Spinal cord (tissue), 9 donors: ENCODE measurements at regions not wholly inside any gene's neighbourhood (a gene's known extent, or its start where the extent isn't known, plus 50 kb on each side); places are given as distances from the start of the nearest gene placed in this dataset.

Experiments used
- DNase-seq, 6 donors: peaks; one replicate each; pipeline versions ENCODE4 v3.0.0 to v3.0.0-alpha.2; 2013 to 2015; ENCODE audit warnings: low spot score in 6 of 6, low read depth in 4 of 6
- H3K27ac ChIP-seq: one replicate; pipeline ENCODE4 v1.5.1; 2013; ENCODE audit warnings: low read depth, low read length, control low read depth
- H3K27me3 ChIP-seq: one replicate; pipeline ENCODE4 v1.6.1; 2013; ENCODE audit warnings: low read length; ENCODE audit not compliant: control insufficient read depth, insufficient read depth
- H3K36me3 ChIP-seq: one replicate; pipeline ENCODE4 v1.6.1; 2013; ENCODE audit warnings: low read length; ENCODE audit not compliant: control insufficient read depth, insufficient read depth
- H3K4me1 ChIP-seq: one replicate; pipeline ENCODE4 v1.6.1; 2013; ENCODE audit warnings: low read length; ENCODE audit not compliant: control insufficient read depth, insufficient read depth
- H3K4me3 ChIP-seq: one replicate; pipeline ENCODE4 v1.5.1; 2013; ENCODE audit warnings: low read depth, low read length, control low read depth
- H3K9me3 ChIP-seq: one replicate; pipeline ENCODE4 v1.6.1; 2013; ENCODE audit warnings: low read length; ENCODE audit not compliant: control insufficient read depth, insufficient read depth
- WGBS: methylation state at CpG from one replicate; pipeline ENCODE4 v1.1.5; 2013; ENCODE audit warnings: missing lambda C conversion rate; ENCODE audit not compliant: insufficient coverage; 5-methylcytosine and 5-hydroxymethylcytosine counted together
- donor health status: healthy.

- Histone ChIP-seq H3K4me1 (no peaks in the 10 kb centered on the region), H3K4me3 (no peak overlapping the region), H3K9me3 (peaks cover 2% of the 10 kb centered on the region), H3K36me3 (no peaks in the 10 kb centered on the region), H3K27me3 (no peaks in the 10 kb centered on the region), H3K27ac (peak overlapping the region; percentile 62)
- 0% methylated on average over 2 of the region's 6 CpGs for WGBS
- peak in 2 of 6 donors; percentile 43 to 64 for DNase-seq
Observed at GRCh38 chr14:31990926-31991572, 86.1 kb upstream of the ARHGAP5 start.

- Histone ChIP-seq H3K36me3 (no peaks in the 10 kb centered on the region), H3K27ac (peak overlapping the region; percentile 62), H3K9me3 (no peaks in the 10 kb centered on the region), H3K27me3 (no peaks in the 10 kb centered on the region), H3K4me1 (no peaks in the 10 kb centered on the region), H3K4me3 (no peak overlapping the region)
- WGBS = no CpG with 5 or more reads among the region's 1 CpG
- no peak for DNase-seq
Observed at GRCh38 chr14:31992011-31992447, 85.1 kb upstream of the ARHGAP5 start.

GRCh38 chr14:31993521-31993951 lies 83.6 kb upstream of the ARHGAP5 start:
- Histone ChIP-seq H3K27me3 (no peaks in the 10 kb centered on the region), H3K4me3 (no peak overlapping the region), H3K27ac (no peak overlapping the region), H3K36me3 (no peaks in the 10 kb centered on the region), H3K4me1 (no peaks in the 10 kb centered on the region), H3K9me3 (no peaks in the 10 kb centered on the region)
- DNase-seq = no peak
- 89% methylated on average over 2 of the region's 3 CpGs for WGBS

- no peaks in the 10 kb centered on the region for H3K36me3 ChIP-seq
- DNase-seq = peak in 1 of 6 donors; percentile 48
- no peak overlapping the region for H3K27ac ChIP-seq
Observed at GRCh38 chr14:31994391-31995033, 82.6 kb upstream of the ARHGAP5 start.

GRCh38 chr14:32003585-32003984 lies 73.5 kb upstream of the ARHGAP5 start:
- H3K4me1 ChIP-seq = no peaks in the 10 kb centered on the region
- no peaks in the 10 kb centered on the region for H3K9me3 ChIP-seq
- DNase-seq = no peak
- H3K27me3 ChIP-seq = no peaks in the 10 kb centered on the region
- 77% methylated on average over 5 of the region's 5 CpGs for WGBS
- H3K4me3 ChIP-seq = no peak overlapping the region
- H3K27ac ChIP-seq = no peak overlapping the region
- no peaks in the 10 kb centered on the region for H3K36me3 ChIP-seq

More at GRCh38 chr14:31994391-31995033, 82.6 kb upstream of the ARHGAP5 start:
- no peak overlapping the region for H3K4me3 ChIP-seq
- no peaks in the 10 kb centered on the region for H3K4me1 ChIP-seq
- H3K9me3 ChIP-seq = no peaks in the 10 kb centered on the region
- 73% methylated on average over 3 of the region's 3 CpGs for whole genome bisulfite sequencing
- no peaks in the 10 kb centered on the region for H3K27me3 ChIP-seq

GRCh38 chr14:32004300-32004699 lies 72.8 kb upstream of the ARHGAP5 start:
- WGBS = 80% methylated on average over 1 of the region's 4 CpGs
- DNase-seq = no peak
- no peaks in the 10 kb centered on the region for H3K36me3 ChIP-seq
- H3K4me3 ChIP-seq = no peak overlapping the region
- no peaks in the 10 kb centered on the region for H3K9me3 ChIP-seq
- no peaks in the 10 kb centered on the region for H3K4me1 ChIP-seq
- H3K27ac ChIP-seq = no peak overlapping the region
- no peaks in the 10 kb centered on the region for H3K27me3 ChIP-seq

- H3K27ac ChIP-seq = no peak overlapping the region
- H3K27me3 ChIP-seq = no peaks in the 10 kb centered on the region
- WGBS = 100% methylated on average over 2 of the region's 5 CpGs
- H3K4me1 ChIP-seq = no peaks in the 10 kb centered on the region
- H3K36me3 ChIP-seq = no peaks in the 10 kb centered on the region
- H3K4me3 ChIP-seq = no peak overlapping the region
- no peak for DNase-seq
- H3K9me3 ChIP-seq = no peaks in the 10 kb centered on the region
Observed at GRCh38 chr14:32005628-32006027, 71.5 kb upstream of the ARHGAP5 start.

GRCh38 chr14:32006263-32007110 lies 70.6 kb upstream of the ARHGAP5 start:
- 92% methylated on average over 9 of the region's 14 CpGs for WGBS
- Histone ChIP-seq H3K27me3 (no peaks in the 10 kb centered on the region), H3K27ac (no peak overlapping the region), H3K36me3 (no peaks in the 10 kb centered on the region), H3K4me1 (no peaks in the 10 kb centered on the region), H3K9me3 (no peaks in the 10 kb centered on the region), H3K4me3 (no peak overlapping the region)
- DNase-seq = no peak

- no peaks in the 10 kb centered on the region for H3K9me3 ChIP-seq
- no peak overlapping the region for H3K27ac ChIP-seq
- H3K4me1 ChIP-seq = no peaks in the 10 kb centered on the region
- DNase-seq = no peak
- no peaks in the 10 kb centered on the region for H3K27me3 ChIP-seq
- H3K36me3 ChIP-seq = no peaks in the 10 kb centered on the region
- WGBS = 55% methylated on average over 1 of the region's 2 CpGs
- no peak overlapping the region for H3K4me3 ChIP-seq
Observed at GRCh38 chr14:32007755-32008362, 69.2 kb upstream of the ARHGAP5 start.
